HG02852 (cell line): ENCODE measurements at regions not wholly inside any gene's neighbourhood (a gene's known extent, or its start where the extent isn't known, plus 50 kb on each side); places are given as distances from the start of the nearest gene placed in this dataset.
A peak's percentile ranks its signal among the peaks of the same experiment; 100 is the strongest.

ENCODE experiments used
- ATAC-seq: cut with Tn5 transposase; IDR thresholded peaks from one replicate; pipeline ENCODE4 v1.9.1; 2021; ENCODE audit warnings: mild to moderate bottlenecking, moderate library complexity; ENCODE audit not compliant: unreplicated experiment

GRCh38 chr2:4134551-4135550, 431.5 kb downstream of the DCDC2C start:
- no peak for ATAC-seq

GRCh38 chr2:4135765-4136164, 432.4 kb downstream of the DCDC2C start:
- ATAC-seq = no peak

- ATAC-seq = no peak
These were observed 435.9 kb downstream of the DCDC2C start for GRCh38 chr2:4139316-4139715.

- no peak for ATAC-seq
These were observed 436.4 kb downstream of the DCDC2C start for GRCh38 chr2:4139731-4140130.

- ATAC-seq = no peak
These were observed 437.1 kb downstream of the DCDC2C start for GRCh38 chr2:4140281-4140970.

- no peak for ATAC-seq
These were observed 441.4 kb downstream of the DCDC2C start for GRCh38 chr2:4144731-4145130.

- ATAC-seq = no peak
These were observed 448.1 kb downstream of the DCDC2C start for GRCh38 chr2:4151521-4151920.

- ATAC-seq = no peak
These were observed 448.7 kb downstream of the DCDC2C start for GRCh38 chr2:4152051-4152450.

GRCh38 chr2:4168834-4169233, 465.5 kb downstream of the DCDC2C start:
- no peak for ATAC-seq

GRCh38 chr2:4174796-4175195, 471.4 kb downstream of the DCDC2C start:
- no peak for ATAC-seq

GRCh38 chr2:4175343-4175742, 472.0 kb downstream of the DCDC2C start:
- no peak for ATAC-seq

- ATAC-seq = no peak
These were observed 477.3 kb downstream of the DCDC2C start for GRCh38 chr2:4180631-4181030.

- no peak for ATAC-seq
These were observed 477.7 kb downstream of the DCDC2C start for GRCh38 chr2:4181062-4181461.

GRCh38 chr2:4188561-4188960, 485.2 kb downstream of the DCDC2C start:
- no peak for ATAC-seq

GRCh38 chr2:4190548-4190947, 487.2 kb downstream of the DCDC2C start:
- ATAC-seq = no peak

- no peak for ATAC-seq
These were observed 488.7 kb downstream of the DCDC2C start for GRCh38 chr2:4192119-4192518.

GRCh38 chr2:4214444-4215205, 511.2 kb downstream of the DCDC2C start:
- peak; percentile 67 for ATAC-seq

- no peak for ATAC-seq
These were observed 514.4 kb downstream of the DCDC2C start for GRCh38 chr2:4217737-4218136.

GRCh38 chr2:4219101-4219500, 515.7 kb downstream of the DCDC2C start:
- ATAC-seq = no peak

GRCh38 chr2:4219571-4219970, 516.2 kb downstream of the DCDC2C start:
- ATAC-seq = no peak

- ATAC-seq = no peak
These were observed 518.1 kb downstream of the DCDC2C start for GRCh38 chr2:4221434-4221833.
